Cardiac muscle cell (in vitro differentiated cells and primary cell): ENCODE measurements at regions not wholly inside any gene's neighbourhood (a gene's known extent, or its start where the extent isn't known, plus 50 kb on each side); places are given as distances from the start of the nearest gene placed in this dataset.
"Not testable (repeated sequence)": the region's sequence is repeated elsewhere in the genome, so short reads cannot be mapped to it uniquely, and the experiment has no call there.

Source experiments
- DNase-seq, 2 donors: peaks; one replicate each; pipeline versions ENCODE4 v3.0.0 to v3.0.0-alpha.2; 2010 to 2017; ENCODE audit warnings: low read depth in 1 of 2, low spot score in 1 of 2
- H3K27ac ChIP-seq: fragments of 200-600 bp; sonication (generic); 2 replicates; pipeline ENCODE4 v1.5.1; 2016
- H3K27me3 ChIP-seq: fragments of 200-600 bp; sonication (generic); 2 replicates; pipeline ENCODE4 v1.6.0; 2016; ENCODE audit warnings: control low read depth
- H3K36me3 ChIP-seq: fragments of 200-600 bp; sonication (generic); 2 replicates; pipeline ENCODE4 v1.5.1; 2016; ENCODE audit warnings: control low read depth
- H3K4me1 ChIP-seq: fragments of 200-600 bp; sonication (generic); 2 replicates; pipeline ENCODE4 v1.8.1; 2017; ENCODE audit warnings: low read depth, mild to moderate bottlenecking, mixed run types
- H3K4me3 ChIP-seq: fragments of 200-600 bp; sonication (generic); 2 replicates; pipeline ENCODE4 v1.5.1; 2016; ENCODE audit warnings: mild to moderate bottlenecking
- H3K9me3 ChIP-seq: fragments of 200-600 bp; sonication (generic); 2 replicates; pipeline ENCODE4 v1.5.1; 2017; ENCODE audit warnings: low read depth, mild to moderate bottlenecking, control low read depth
- CTCF ChIP-seq: IDR thresholded peaks from 2 replicates; pipeline ENCODE4 v1.5.1; 2012; ENCODE audit warnings: low read depth, mild to moderate bottlenecking, low read length

DNA sequence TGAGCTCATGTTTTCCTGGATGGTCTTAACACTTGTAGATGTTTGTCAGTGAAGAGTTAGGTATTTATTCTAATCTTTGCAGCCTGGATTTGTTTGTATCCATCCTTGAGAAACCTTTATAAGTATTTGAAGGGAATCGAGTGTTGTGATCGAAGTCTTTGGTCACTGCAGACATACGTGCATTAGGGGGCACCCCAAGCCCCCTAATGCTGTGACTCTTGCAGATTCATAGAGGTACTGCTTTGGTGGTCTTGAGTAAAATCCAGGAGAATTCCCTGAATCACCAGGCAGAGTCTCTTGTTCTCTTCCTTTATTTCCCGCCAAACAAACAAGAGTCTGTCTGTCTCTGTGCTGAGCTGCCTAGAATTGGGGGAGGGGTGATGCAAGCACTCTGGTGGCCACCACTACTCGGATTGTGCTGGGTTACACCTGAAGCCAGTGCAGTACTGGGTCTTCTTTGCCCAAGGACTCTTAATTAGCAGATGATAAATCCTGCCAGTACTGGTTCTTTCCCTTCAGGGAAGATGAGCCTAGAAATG is 170.5 kb upstream of the POU1F1 start:
- Histone ChIP-seq H3K4me3 (no peak overlapping the region), H3K27me3 (no peaks in the 10 kb centered on the region), H3K27ac (no peak overlapping the region), H3K36me3 (no peaks in the 10 kb centered on the region), H3K4me1 (no peaks in the 10 kb centered on the region), H3K9me3 (no peaks in the 10 kb centered on the region)
- TF ChIP-seq CTCF, result no peak
- DNase-seq, result no peak

- Histone ChIP-seq H3K27ac (no peak overlapping the region), H3K9me3 (no peaks in the 10 kb centered on the region), H3K36me3 (no peaks in the 10 kb centered on the region), H3K27me3 (no peaks in the 10 kb centered on the region), H3K4me1 (no peaks in the 10 kb centered on the region), H3K4me3 (no peak overlapping the region)
- no peak for TF ChIP-seq CTCF
- no peak for DNase-seq
Measured at GRCh38 chr3:87442470-87442869, 166.1 kb upstream of the POU1F1 start.

GRCh38 chr3:87437765-87438164 is 161.4 kb upstream of the POU1F1 start:
- Histone ChIP-seq H3K27me3 (no peaks in the 10 kb centered on the region), H3K4me3 (no peak overlapping the region)
- DNase-seq, result no peak

GRCh38 chr3:87436781-87437543 is 160.6 kb upstream of the POU1F1 start:
- no peaks in the 10 kb centered on the region for H3K9me3 ChIP-seq
- no peaks in the 10 kb centered on the region for H3K36me3 ChIP-seq
- no peaks in the 10 kb centered on the region for H3K27me3 ChIP-seq
- H3K4me1 ChIP-seq, result no peaks in the 10 kb centered on the region
- H3K4me3 ChIP-seq, result no peak overlapping the region
- DNase-seq, result no peak
- no peak overlapping the region for H3K27ac ChIP-seq
- TF ChIP-seq CTCF, result no peak

More at GRCh38 chr3:87437765-87438164, 161.4 kb upstream of the POU1F1 start:
- H3K4me1 ChIP-seq, result no peaks in the 10 kb centered on the region
- no peak for TF ChIP-seq CTCF
- H3K27ac ChIP-seq, result no peak overlapping the region
- H3K9me3 ChIP-seq, result no peaks in the 10 kb centered on the region
- no peaks in the 10 kb centered on the region for H3K36me3 ChIP-seq

DNA sequence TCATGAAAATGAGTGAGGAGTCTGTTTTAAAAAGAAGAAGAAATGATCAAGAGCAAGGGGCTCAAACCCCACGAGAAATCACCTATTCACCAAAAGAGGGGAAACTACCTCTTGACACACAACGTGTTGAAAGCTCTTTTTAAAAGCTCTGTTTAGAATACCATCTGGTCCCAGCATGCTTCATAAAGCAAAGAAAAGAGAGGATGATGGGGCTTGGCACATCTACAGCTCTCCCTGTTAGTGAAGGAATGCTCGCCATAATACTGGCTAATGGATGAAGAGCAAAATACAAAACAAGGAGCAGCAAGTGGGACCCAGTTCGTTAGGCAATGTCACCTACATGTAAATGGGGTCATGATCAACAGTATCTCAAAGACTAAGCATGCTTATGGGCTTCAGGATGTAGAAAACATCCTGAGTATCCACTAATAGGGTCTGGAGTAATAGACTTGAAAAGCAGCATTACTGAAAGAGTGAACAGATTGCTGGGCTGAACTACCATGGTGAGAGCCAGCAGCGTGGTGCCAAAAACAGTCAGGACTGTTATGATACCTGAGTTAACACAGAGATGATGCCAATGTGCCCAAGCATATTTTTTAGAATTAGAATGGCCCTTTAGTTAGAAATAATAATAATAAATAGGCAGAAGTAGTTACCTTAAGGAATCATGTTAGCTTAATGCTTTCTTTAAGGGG is 159.7 kb upstream of the POU1F1 start:
- H3K36me3 ChIP-seq, result no peaks in the 10 kb centered on the region
- H3K27me3 ChIP-seq, result no peaks in the 10 kb centered on the region
- H3K27ac ChIP-seq, result no peak overlapping the region
- H3K4me1 ChIP-seq, result no peaks in the 10 kb centered on the region
- H3K9me3 ChIP-seq, result no peaks in the 10 kb centered on the region
- no peak overlapping the region for H3K4me3 ChIP-seq
- TF ChIP-seq CTCF, result no peak
- no peak for DNase-seq

DNA sequence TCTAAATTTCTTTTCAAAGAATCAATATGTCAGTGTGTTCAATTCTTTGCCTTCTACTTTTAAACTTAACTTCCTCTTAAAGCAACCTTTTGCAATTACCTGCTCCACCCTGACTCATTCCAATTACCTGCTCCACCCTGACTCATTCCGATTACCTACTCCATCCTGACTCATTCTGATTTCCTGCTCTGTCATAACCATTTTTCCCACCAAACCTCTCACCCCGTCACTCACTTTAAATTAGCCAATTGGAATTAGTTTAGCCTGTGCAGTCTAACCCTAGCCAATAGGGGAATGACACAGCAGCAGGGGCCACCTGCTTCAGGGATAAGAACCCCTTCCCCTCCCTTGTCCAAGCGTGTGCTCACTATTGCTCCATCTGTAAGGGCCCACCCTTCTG is 157.1 kb upstream of the POU1F1 start:
- H3K4me3 ChIP-seq, H3K36me3 ChIP-seq, H3K9me3 ChIP-seq, H3K4me1 ChIP-seq, H3K27ac ChIP-seq, H3K27me3 ChIP-seq, DNase-seq: not testable (repeated sequence)
